GM18909 (cell line): ENCODE measurements at regions not wholly inside any gene's neighbourhood (a gene's known extent, or its start where the extent isn't known, plus 50 kb on each side); places are given as distances from the start of the nearest gene placed in this dataset.

Experiments used
- ATAC-seq: cut with Tn5 transposase; IDR thresholded peaks from one replicate; pipeline ENCODE4 v1.9.1; 2021; ENCODE audit warnings: mild to moderate bottlenecking; ENCODE audit not compliant: unreplicated experiment, poor library complexity

DNA sequence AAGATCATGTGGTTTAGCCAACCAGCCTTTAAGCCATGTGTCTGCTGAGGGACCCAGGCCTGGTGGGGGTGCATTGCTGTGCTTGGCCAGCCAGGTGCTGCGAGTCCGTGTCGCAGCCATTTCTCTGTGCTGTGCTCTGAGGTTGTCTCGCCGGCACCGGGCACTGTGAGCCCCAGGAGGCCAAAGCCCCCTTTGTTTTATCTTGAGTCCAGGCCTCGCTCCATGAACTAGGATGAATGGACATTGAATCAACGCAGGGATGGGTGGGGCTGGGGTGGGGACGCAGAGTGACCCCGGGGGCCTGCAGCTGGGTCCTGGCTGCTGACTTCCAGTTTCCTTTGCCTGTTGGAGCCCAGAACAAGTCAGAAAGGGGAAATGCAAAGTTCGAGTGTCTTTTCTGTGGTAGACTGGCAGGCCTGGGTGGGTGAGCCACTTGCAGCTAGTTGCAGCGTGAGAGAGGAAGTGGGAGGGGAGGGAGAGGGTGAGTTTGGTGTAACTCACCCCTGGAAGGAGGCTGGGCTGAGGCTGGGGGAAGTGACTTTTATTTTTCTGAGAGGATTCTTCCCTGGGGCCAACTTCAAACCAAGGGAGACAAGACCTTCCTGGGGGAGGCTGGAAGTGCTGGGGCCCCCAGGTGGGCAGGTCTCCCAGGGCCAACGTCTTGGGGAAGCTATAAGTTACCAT, 324.7 kb downstream of the SEC14L1 start:
- ATAC-seq, result peak; percentile 54

GRCh38 chr17:77466140-77466539, 325.4 kb downstream of the SEC14L1 start:
- no peak for ATAC-seq

GRCh38 chr17:77466596-77467223, 325.9 kb downstream of the SEC14L1 start:
- ATAC-seq, result no peak

DNA sequence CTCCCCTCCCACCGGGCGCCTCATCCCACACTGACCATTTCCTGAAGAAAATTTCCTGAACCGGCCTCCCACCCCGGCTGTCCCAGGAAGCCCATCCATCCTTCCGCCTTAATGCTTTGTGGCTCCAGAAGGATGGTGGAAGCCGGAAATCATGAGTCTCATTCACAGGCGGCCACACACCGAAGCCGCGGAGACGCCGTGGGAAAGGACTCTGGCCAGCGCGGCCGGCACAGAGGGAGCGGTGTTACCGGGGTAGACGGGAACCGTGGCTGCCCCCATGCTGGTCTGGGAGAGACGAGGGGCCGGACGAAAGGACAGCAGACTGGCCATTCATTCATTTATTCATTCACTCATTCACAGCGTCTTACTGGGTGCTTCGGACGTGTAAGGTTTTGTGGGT, 326.8 kb downstream of the SEC14L1 start:
- no peak for ATAC-seq

DNA sequence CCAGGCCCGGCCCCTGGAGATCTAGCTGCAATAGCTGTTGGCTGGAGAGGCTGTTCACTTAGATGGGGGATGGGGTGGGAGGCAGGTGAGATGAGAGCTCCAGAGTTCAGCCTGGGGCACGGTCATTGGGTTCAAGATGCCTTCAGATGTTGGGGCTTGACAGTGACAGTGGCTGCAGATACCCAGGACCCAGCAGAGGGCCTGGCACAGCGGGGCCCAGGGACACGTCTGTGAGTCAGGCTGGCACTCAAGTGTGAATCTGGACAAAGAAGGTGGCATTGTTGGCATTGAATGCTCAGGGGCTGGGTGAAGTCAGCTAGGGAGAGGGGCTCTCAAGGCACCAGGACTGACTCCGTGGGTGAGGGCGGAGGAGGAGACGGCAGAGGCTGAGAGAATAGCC, 328.1 kb downstream of the SEC14L1 start:
- no peak for ATAC-seq

- ATAC-seq, result no peak
Measured at GRCh38 chr17:77470330-77470786, 329.6 kb downstream of the SEC14L1 start.

GRCh38 chr17:77470800-77471733, 330.3 kb downstream of the SEC14L1 start:
- no peak for ATAC-seq

GRCh38 chr17:77471984-77472461, 331.3 kb downstream of the SEC14L1 start:
- ATAC-seq, result no peak

GRCh38 chr17:77472468-77473310, 331.9 kb downstream of the SEC14L1 start:
- ATAC-seq, result no peak

GRCh38 chr17:77473615-77474226, 333.0 kb downstream of the SEC14L1 start:
- no peak for ATAC-seq

GRCh38 chr17:77474292-77474988, 333.7 kb downstream of the SEC14L1 start:
- no peak for ATAC-seq

GRCh38 chr17:77475016-77475976, 334.5 kb downstream of the SEC14L1 start:
- ATAC-seq, result no peak

DNA sequence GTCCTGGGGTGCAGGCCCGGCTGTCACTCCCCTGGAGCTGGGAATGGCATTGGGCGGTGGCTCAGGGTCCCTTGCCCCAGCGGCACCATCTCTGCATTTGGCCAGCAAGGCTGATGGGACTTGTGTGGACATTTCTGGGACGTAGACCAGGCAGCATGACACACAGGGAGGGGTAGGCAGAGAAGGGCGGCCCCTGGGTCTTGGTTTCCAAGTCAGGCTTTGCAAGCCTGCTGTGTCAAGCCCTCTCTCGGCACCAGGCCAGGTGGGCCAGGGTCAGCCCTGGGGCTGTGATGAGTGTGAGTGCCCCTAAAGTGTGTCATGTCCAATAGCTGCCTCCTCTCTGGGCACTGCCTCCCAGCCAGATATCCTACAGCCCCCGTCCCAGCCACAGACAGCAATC, 335.2 kb downstream of the SEC14L1 start:
- ATAC-seq, result no peak

- ATAC-seq, result no peak
Measured at GRCh38 chr17:77476498-77476897, 335.7 kb downstream of the SEC14L1 start.

DNA sequence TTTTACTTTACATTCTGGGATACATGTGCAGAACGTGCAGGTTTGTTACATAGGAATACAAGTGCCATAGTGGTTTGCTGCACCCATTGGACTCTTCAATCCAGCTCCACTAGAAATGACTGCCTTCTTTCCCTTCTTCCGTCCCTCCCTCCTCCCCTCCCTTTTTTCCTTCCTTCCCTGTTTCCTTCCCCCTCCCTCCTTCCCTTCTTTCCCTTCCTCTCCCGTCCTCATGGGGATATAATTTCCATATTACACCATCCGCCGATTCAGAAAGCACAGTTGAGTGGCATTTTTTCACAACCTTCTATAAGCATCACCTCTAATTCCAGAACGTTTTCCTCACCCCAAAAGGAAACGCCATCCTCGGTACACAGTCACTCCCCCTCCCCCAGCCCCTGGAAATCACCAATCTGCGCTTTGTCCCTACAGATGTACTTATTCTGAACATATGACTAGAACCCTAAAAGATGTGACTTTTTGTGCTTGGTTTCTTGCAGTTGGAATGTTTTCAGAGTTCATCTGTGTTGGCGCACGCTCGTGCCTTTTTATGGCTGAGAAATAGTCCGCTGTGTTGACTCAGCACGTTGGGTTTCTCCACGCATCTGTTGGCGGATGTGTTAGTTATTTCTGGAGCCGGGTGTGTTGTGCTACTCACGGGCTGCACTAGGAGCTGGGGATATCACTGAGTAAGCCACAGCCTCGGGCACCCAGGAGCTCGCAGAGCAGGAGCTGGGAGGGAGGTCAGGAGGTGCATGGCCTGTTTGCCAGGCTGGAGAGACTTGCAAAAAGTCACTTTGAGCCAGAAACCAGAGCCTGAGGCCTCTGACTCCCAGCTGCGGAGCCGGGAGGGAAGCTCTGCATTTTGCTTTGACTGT, 336.4 kb downstream of the SEC14L1 start:
- no peak for ATAC-seq

- no peak for ATAC-seq
Measured at GRCh38 chr17:77478281-77478680, 337.5 kb downstream of the SEC14L1 start.

- ATAC-seq, result no peak
Measured at GRCh38 chr17:77478899-77479298, 338.1 kb downstream of the SEC14L1 start.
